CD4-positive, alpha-beta T cell treated with Interleukin-17A for 1 hour (primary cell): ENCODE measurements at regions not wholly inside any gene's neighbourhood (a gene's known extent, or its start where the extent isn't known, plus 50 kb on each side); places are given as distances from the start of the nearest gene placed in this dataset.
"Not testable (repeated sequence)": the region's sequence is repeated elsewhere in the genome, so short reads cannot be mapped to it uniquely, and the experiment has no call there.

Experiments
- DNase-seq: peaks from one replicate; pipeline ENCODE4 v3.0.0-alpha.2; 2020

GRCh38 chr12:131277186-131278091 lies 323.7 kb downstream of the ADGRD1 start:
- DNase-seq, result not testable (repeated sequence)

- not testable (repeated sequence) for DNase-seq
These were observed 324.9 kb downstream of the ADGRD1 start for GRCh38 chr12:131278451-131279115.

GRCh38 chr12:131279281-131279921 lies 325.7 kb downstream of the ADGRD1 start:
- no peak for DNase-seq

GRCh38 chr12:131280426-131280825 lies 326.7 kb downstream of the ADGRD1 start:
- DNase-seq, result no peak

- no peak for DNase-seq
These were observed 327.3 kb downstream of the ADGRD1 start for GRCh38 chr12:131281016-131281415.

- DNase-seq, result no peak
These were observed 328.8 kb downstream of the ADGRD1 start for GRCh38 chr12:131282292-131283080.

GRCh38 chr12:131283191-131283861 lies 329.6 kb downstream of the ADGRD1 start:
- no peak for DNase-seq

GRCh38 chr12:131283862-131284825 lies 330.4 kb downstream of the ADGRD1 start:
- DNase-seq, result not testable (repeated sequence)

GRCh38 chr12:131284954-131285904 lies 331.5 kb downstream of the ADGRD1 start:
- not testable (repeated sequence) for DNase-seq

GRCh38 chr12:131285905-131286295 lies 332.2 kb downstream of the ADGRD1 start:
- not testable (repeated sequence) for DNase-seq

- not testable (repeated sequence) for DNase-seq
These were observed 332.6 kb downstream of the ADGRD1 start for GRCh38 chr12:131286301-131286700.

GRCh38 chr12:131287015-131287937 lies 333.6 kb downstream of the ADGRD1 start:
- DNase-seq, result no peak

- no peak for DNase-seq
These were observed 334.4 kb downstream of the ADGRD1 start for GRCh38 chr12:131287938-131288764.

GRCh38 chr12:131288765-131289695 lies 335.3 kb downstream of the ADGRD1 start:
- DNase-seq, result not testable (repeated sequence)

GRCh38 chr12:131289807-131290206 lies 336.1 kb downstream of the ADGRD1 start:
- DNase-seq, result not testable (repeated sequence)

- DNase-seq, result no peak
These were observed 336.7 kb downstream of the ADGRD1 start for GRCh38 chr12:131290255-131290959.
